ENCODE measurements at regions not wholly inside any gene's neighbourhood (a gene's known extent, or its start where the extent isn't known, plus 50 kb on each side); places are given as distances from the start of the nearest gene placed in this dataset.

GRCh38 chr12:107992029-107992428 lies 137.1 kb upstream of the WSCD2 start:
- TF ChIP-seq CTCF (IDR thresholded peaks at IDR 0.05) (no peak), EZH2 (IDR thresholded peaks at IDR 0.05; ENCODE audit: borderline replicate concordance, insufficient read depth, low read depth, low read length, poor library complexity, severe bottlenecking) (no peak)
